ENCODE measurements at regions not wholly inside any gene's neighbourhood (a gene's known extent, or its start where the extent isn't known, plus 50 kb on each side); places are given as distances from the start of the nearest gene placed in this dataset.
"Not testable (repeated sequence)": the region's sequence is repeated elsewhere in the genome, so short reads cannot be mapped to it uniquely, and the experiment has no call there.

- TF ChIP-seq CTCF (IDR thresholded peaks at IDR 0.05; ENCODE audit: borderline replicate concordance, extremely low read depth, low read length, poor library complexity, severe bottlenecking); EZH2 (IDR thresholded peaks at IDR 0.05; ENCODE audit: borderline replicate concordance, low read depth, low read length, severe bottlenecking): not testable (repeated sequence)
These were observed 91.8 kb downstream of the FAM72C start for GRCh38 chr1:143879757-143880536.
